PFSK-1 (cell line): ENCODE measurements at regions not wholly inside any gene's neighbourhood (a gene's known extent, or its start where the extent isn't known, plus 50 kb on each side); places are given as distances from the start of the nearest gene placed in this dataset.

Experiments used
- FOXP2 ChIP-seq: optimal IDR thresholded peaks from 2 replicates; pipeline ENCODE3; 2011; ENCODE audit warnings: borderline replicate concordance, control low read depth, inconsistent platforms; ENCODE audit not compliant: insufficient read depth; ENCODE audit errors: extremely low read length, extremely low read depth
- POLR2AphosphoS5 ChIP-seq: IDR thresholded peaks from 2 replicates; pipeline ENCODE4 v1.6.1; 2012; ENCODE audit warnings: low read depth, mild to moderate bottlenecking, control low read depth, low read length, moderate library complexity
- REST ChIP-seq, 2 experiments: IDR thresholded peaks; 2 replicates each; pipeline versions ENCODE4 v1.6.1 to v1.8.0; 2011 to 2012; ENCODE audit warnings: low read depth in 2 of 2, low read length in 2 of 2, control low read depth in 1 of 2, inconsistent platforms in 1 of 2, mild to moderate bottlenecking in 1 of 2, moderate library complexity in 1 of 2; ENCODE audit not compliant: insufficient read depth in 1 of 2
- SIN3A ChIP-seq: IDR thresholded peaks from 2 replicates; pipeline ENCODE4 v1.6.1; 2012; ENCODE audit warnings: mild to moderate bottlenecking, low read length, moderate library complexity, borderline replicate concordance; ENCODE audit not compliant: insufficient read depth
- TAF1 ChIP-seq: IDR thresholded peaks from 2 replicates; pipeline ENCODE4 v1.6.1; 2012; ENCODE audit warnings: low read length, control low read depth, borderline replicate concordance; ENCODE audit not compliant: insufficient read depth

DNA sequence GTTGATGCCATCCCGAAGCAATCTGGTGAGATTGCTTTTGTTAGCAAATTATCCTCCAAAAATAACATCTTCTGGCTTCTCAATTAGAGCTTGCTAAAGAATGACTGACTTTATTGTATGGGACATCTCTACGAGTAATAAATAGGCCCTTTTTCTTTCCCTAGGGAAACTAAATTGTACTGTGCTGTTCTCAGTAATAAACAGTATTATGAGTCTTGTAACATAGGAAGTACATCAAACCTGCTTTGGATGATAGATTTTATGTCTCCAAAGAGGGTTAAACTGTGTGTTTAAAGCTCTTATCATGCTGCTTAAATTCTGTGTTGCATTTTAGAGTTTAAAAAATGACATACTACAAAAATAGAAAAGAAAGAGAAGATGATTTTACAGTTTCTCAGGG lies 153.4 kb upstream of the THRB start:
- TF ChIP-seq POLR2AphosphoS5: no peak

- no peak for TF ChIP-seq REST (IDR thresholded peaks at IDR 0.05; ENCODE audit: insufficient read depth in 1 of 2, low read depth in 2 of 2, low read length in 2 of 2)
- TF ChIP-seq SIN3A: no peak
- TF ChIP-seq POLR2AphosphoS5: no peak
- TF ChIP-seq TAF1: no peak
- TF ChIP-seq FOXP2: no peak
These were observed 156.2 kb upstream of the THRB start for GRCh38 chr3:24650839-24651238.

DNA sequence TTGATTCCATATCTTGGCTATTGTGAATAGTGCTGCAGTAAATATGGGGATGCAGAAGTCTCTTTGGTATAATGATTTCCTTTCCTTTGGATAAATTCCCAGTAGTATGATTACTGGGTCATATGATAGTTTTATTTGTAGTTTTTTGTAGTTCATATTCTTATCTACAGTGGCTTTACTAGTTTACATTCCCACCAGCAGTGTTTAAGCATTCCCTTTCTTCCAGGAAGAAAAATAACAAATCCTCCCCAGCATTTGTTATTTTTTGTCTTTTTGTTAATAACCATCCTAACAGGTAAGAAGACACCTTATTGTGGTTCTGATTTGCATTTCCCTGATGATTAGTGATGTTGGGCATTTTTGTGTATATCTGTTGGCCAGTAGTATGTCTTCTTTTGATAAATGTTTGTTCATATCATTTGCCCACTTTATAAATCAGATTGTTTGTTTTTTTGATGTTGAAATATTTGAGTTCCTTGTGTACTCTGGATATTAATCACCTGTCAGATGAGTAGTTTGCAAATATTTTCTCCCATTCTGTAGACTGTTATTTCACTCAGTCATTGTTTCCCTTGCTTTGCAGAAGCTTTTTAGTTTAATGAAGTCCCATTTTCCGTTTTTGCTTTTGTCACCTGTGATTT lies 163.3 kb upstream of the THRB start:
- TF ChIP-seq FOXP2: no peak
- no peak for TF ChIP-seq TAF1
- no peak for TF ChIP-seq POLR2AphosphoS5
- TF ChIP-seq SIN3A: no peak
- no peak for TF ChIP-seq REST (IDR thresholded peaks at IDR 0.05; ENCODE audit: insufficient read depth in 1 of 2, low read depth in 2 of 2, low read length in 2 of 2)

GRCh38 chr3:24661175-24661584 lies 166.5 kb upstream of the THRB start:
- TF ChIP-seq SIN3A (no peak), POLR2AphosphoS5 (no peak), REST (IDR thresholded peaks at IDR 0.05; ENCODE audit: insufficient read depth in 1 of 2, low read depth in 2 of 2, low read length in 2 of 2) (no peak), FOXP2 (no peak), TAF1 (no peak)

DNA sequence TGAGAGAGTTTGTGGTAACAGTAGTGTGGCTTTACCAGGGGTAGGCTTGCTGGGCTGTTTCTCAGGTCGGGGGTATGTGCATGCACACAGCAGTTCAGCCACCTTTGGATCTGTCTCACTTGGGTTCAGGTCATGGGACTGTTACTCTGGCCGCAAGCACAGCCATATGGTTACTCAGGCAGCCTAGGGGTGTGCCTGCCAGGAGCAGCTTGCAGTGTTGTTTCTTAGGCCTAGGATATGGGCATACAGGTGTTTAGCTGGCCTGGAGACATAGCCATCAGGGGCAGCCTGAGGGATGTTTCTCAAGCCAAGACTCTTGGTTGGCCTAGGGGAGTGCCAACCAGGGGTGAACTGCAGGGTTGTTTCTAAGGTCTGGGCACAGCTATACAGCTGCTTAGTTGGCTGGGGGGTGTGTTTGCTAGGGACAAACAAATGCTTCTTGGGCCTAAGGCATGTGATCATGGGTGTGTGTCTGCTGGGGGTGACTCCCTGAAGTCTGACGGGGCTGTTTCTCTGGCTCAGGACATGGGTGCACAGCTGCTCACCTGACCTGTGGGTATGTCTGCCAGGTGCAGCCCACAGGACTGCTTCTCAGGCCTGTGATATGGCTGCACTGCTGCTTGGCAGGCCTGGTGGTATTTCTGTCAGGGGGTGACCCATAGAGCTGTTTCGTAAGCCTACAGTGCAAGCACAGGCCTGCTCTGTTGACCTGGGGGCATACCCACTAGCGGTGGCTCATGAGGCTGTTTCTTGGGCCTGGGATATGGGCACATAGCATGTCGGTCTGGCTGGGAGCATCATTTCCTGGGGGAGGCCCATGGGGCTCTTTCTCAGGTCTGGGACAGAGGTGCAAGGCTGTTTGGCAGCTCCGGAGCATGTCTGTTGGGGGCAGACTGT lies 168.0 kb upstream of the THRB start:
- TF ChIP-seq FOXP2 (no peak), TAF1 (no peak), SIN3A (no peak), POLR2AphosphoS5 (no peak), REST (IDR thresholded peaks at IDR 0.05; ENCODE audit: insufficient read depth in 1 of 2, low read depth in 2 of 2, low read length in 2 of 2) (no peak)
